NCI-H510A (cell line): ENCODE measurements at regions not wholly inside any gene's neighbourhood (a gene's known extent, or its start where the extent isn't known, plus 50 kb on each side); places are given as distances from the start of the nearest gene placed in this dataset.
"Not testable (repeated sequence)": the region's sequence is repeated elsewhere in the genome, so short reads cannot be mapped to it uniquely, and the experiment has no call there.

ENCODE experiments used
- DNase-seq: peaks from one replicate; lab custom pipeline; 2025; lab: John Stamatoyannopoulos, UW

- DNase-seq, result no peak
Measured at GRCh38 chrX:69062493-69062892, 102.8 kb downstream of the PJA1 start.

GRCh38 chrX:69060631-69061408 lies 104.4 kb downstream of the PJA1 start:
- DNase-seq, result no peak

GRCh38 chrX:69055193-69055592 lies 110.1 kb downstream of the PJA1 start:
- no peak for DNase-seq

- not testable (repeated sequence) for DNase-seq
Measured at GRCh38 chrX:69054497-69054896, 110.8 kb downstream of the PJA1 start.

GRCh38 chrX:69051901-69052300 lies 113.4 kb downstream of the PJA1 start:
- DNase-seq, result no peak

GRCh38 chrX:69050051-69050765 lies 115.0 kb downstream of the PJA1 start:
- no peak for DNase-seq

GRCh38 chrX:69046996-69047490 lies 118.2 kb downstream of the PJA1 start:
- DNase-seq, result no peak

GRCh38 chrX:69045616-69046345 lies 119.5 kb downstream of the PJA1 start:
- DNase-seq, result no peak

GRCh38 chrX:69038816-69039215 lies 126.4 kb downstream of the PJA1 start:
- no peak for DNase-seq

- no peak for DNase-seq
Measured at GRCh38 chrX:69038188-69038587, 127.1 kb downstream of the PJA1 start.

- DNase-seq, result no peak
Measured at GRCh38 chrX:69037786-69038185, 127.5 kb downstream of the PJA1 start.

- DNase-seq, result no peak
Measured at GRCh38 chrX:69036674-69037573, 128.3 kb downstream of the PJA1 start.

GRCh38 chrX:69034451-69034850 lies 130.8 kb downstream of the PJA1 start:
- DNase-seq, result no peak

- DNase-seq, result no peak
Measured at GRCh38 chrX:69033936-69034335, 131.3 kb downstream of the PJA1 start.

- DNase-seq, result no peak
Measured at GRCh38 chrX:69032601-69033000, 132.7 kb downstream of the PJA1 start.

- no peak for DNase-seq
Measured at GRCh38 chrX:69031971-69032391, 133.3 kb downstream of the PJA1 start.

- no peak for DNase-seq
Measured at GRCh38 chrX:69031181-69031580, 134.1 kb downstream of the PJA1 start.

- DNase-seq, result no peak
Measured at GRCh38 chrX:69029771-69030170, 135.5 kb downstream of the PJA1 start.

- no peak for DNase-seq
Measured at GRCh38 chrX:69028761-69029120, 136.5 kb downstream of the PJA1 start.

- no peak for DNase-seq
Measured at GRCh38 chrX:69028006-69028760, 137.1 kb downstream of the PJA1 start.
